ENCODE measurements at regions not wholly inside any gene's neighbourhood (a gene's known extent, or its start where the extent isn't known, plus 50 kb on each side); places are given as distances from the start of the nearest gene placed in this dataset.

- H3K79me2 ChIP-seq (ENCODE audit: insufficient read depth, low read length), result no peaks in the 10 kb centered on the region
- H3K4me2 ChIP-seq (ENCODE audit: low read depth, low read length, poor library complexity, severe bottlenecking), result no peak overlapping the region
- H4K20me1 ChIP-seq (ENCODE audit: low read depth, low read length), result no peaks in the 10 kb centered on the region
- H3K9me2 ChIP-seq (replicated peaks; ENCODE audit: insufficient read depth, low read length), result no peaks in the 10 kb centered on the region
- no peak overlapping the region for H3K9ac ChIP-seq (ENCODE audit: low read length)
- H3K4me3 ChIP-seq (ENCODE audit: insufficient read depth, low read length, poor library complexity, severe bottlenecking), result no peak overlapping the region
- TF ChIP-seq CTCF (IDR thresholded peaks at IDR 0.05; ENCODE audit: insufficient read depth, low read length, poor library complexity, severe bottlenecking) (no peak), EZH2phosphoT487 (conservative IDR thresholded peaks at IDR 0.05; ENCODE audit: low read length) (no peak)
- no peaks in the 10 kb centered on the region for H3K36me3 ChIP-seq (ENCODE audit: low read length)
- no peaks in the 10 kb centered on the region for H3F3A ChIP-seq (ENCODE audit: insufficient read depth)
- no peak overlapping the region for H2AFZ ChIP-seq (ENCODE audit: low read depth, low read length, severe bottlenecking)
- H3K27me3 ChIP-seq (ENCODE audit: low read length), result no peaks in the 10 kb centered on the region
- H3K9me3 ChIP-seq (ENCODE audit: insufficient read depth, low read length), result no peaks in the 10 kb centered on the region
- H3K27ac ChIP-seq (ENCODE audit: low read depth, low read length), result no peak overlapping the region
Observed at GRCh38 chr4:15262396-15262795, 165.4 kb upstream of the C1QTNF7 start.

- no peaks in the 10 kb centered on the region for H3K79me2 ChIP-seq (ENCODE audit: insufficient read depth, low read length)
- no peaks in the 10 kb centered on the region; the same call in 1 of the 2 replicates for H3K27me3 ChIP-seq (ENCODE audit: low read length)
- no peaks in the 10 kb centered on the region for H3K9me3 ChIP-seq (ENCODE audit: insufficient read depth, low read length)
- no peak overlapping the region for H3K4me3 ChIP-seq (ENCODE audit: insufficient read depth, low read length, poor library complexity, severe bottlenecking)
- no peaks in the 10 kb centered on the region for H3K9me2 ChIP-seq (replicated peaks; ENCODE audit: insufficient read depth, low read length)
- H3K27ac ChIP-seq (ENCODE audit: low read depth, low read length), result no peak overlapping the region
- H3K9ac ChIP-seq (ENCODE audit: low read length), result no peak overlapping the region
- H3K4me2 ChIP-seq (ENCODE audit: low read depth, low read length, poor library complexity, severe bottlenecking), result no peak overlapping the region
- no peaks in the 10 kb centered on the region for H3F3A ChIP-seq (ENCODE audit: insufficient read depth)
- no peaks in the 10 kb centered on the region for H4K20me1 ChIP-seq (ENCODE audit: low read depth, low read length)
- H2AFZ ChIP-seq (ENCODE audit: low read depth, low read length, severe bottlenecking), result no peak overlapping the region
- H3K36me3 ChIP-seq (ENCODE audit: low read length), result no peaks in the 10 kb centered on the region
- TF ChIP-seq EZH2phosphoT487 (conservative IDR thresholded peaks at IDR 0.05; ENCODE audit: low read length), result no peak
Observed at GRCh38 chr4:15270201-15270600, 157.6 kb upstream of the C1QTNF7 start.

GRCh38 chr4:15286041-15286440 lies 141.8 kb upstream of the C1QTNF7 start:
- no peak overlapping the region for H3K27ac ChIP-seq (ENCODE audit: low read depth, low read length)
- H3K9me3 ChIP-seq (ENCODE audit: insufficient read depth, low read length), result no peaks in the 10 kb centered on the region
- H3K9me2 ChIP-seq (replicated peaks; ENCODE audit: insufficient read depth, low read length), result no peaks in the 10 kb centered on the region
- TF ChIP-seq EZH2phosphoT487 (conservative IDR thresholded peaks at IDR 0.05; ENCODE audit: low read length), result no peak
- no peak for TF ChIP-seq CTCF (IDR thresholded peaks at IDR 0.05; ENCODE audit: insufficient read depth, low read length, poor library complexity, severe bottlenecking)
- no peak overlapping the region for H3K4me3 ChIP-seq (ENCODE audit: insufficient read depth, low read length, poor library complexity, severe bottlenecking)
- no peak overlapping the region for H3K4me2 ChIP-seq (ENCODE audit: low read depth, low read length, poor library complexity, severe bottlenecking)
- H3F3A ChIP-seq (ENCODE audit: insufficient read depth), result no peaks in the 10 kb centered on the region
- no peaks in the 10 kb centered on the region for H4K20me1 ChIP-seq (ENCODE audit: low read depth, low read length)
- H3K36me3 ChIP-seq (ENCODE audit: low read length), result no peaks in the 10 kb centered on the region
- H3K27me3 ChIP-seq (ENCODE audit: low read length), result no peaks in the 10 kb centered on the region
- H3K9ac ChIP-seq (ENCODE audit: low read length), result no peak overlapping the region
- H2AFZ ChIP-seq (ENCODE audit: low read depth, low read length, severe bottlenecking), result no peak overlapping the region
- H3K79me2 ChIP-seq (ENCODE audit: insufficient read depth, low read length), result no peaks in the 10 kb centered on the region

DNA sequence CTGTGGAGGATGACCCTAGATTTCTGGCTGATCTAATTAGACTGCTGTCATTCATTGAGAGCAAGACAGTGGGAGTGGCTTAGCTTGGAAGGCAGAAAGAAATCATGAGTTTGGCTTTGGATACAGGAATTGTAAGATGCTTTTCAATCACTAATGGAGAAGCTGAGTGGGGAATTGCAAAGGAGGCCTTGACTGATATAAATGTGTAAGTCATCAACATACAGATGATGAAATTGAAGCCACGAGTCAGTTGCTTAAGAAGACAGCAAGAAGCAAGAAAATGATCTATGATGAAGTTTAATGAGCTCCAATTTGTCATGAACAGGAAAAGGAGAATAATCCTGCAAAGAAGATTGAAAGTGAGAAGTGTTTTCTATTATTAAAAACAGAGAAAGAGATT lies 136.7 kb upstream of the C1QTNF7 start:
- Histone ChIP-seq H3K27me3 (ENCODE audit: low read length) (no peaks in the 10 kb centered on the region), H3K27ac (ENCODE audit: low read depth, low read length) (no peak overlapping the region), H3K4me2 (ENCODE audit: low read depth, low read length, poor library complexity, severe bottlenecking) (no peak overlapping the region), H2AFZ (ENCODE audit: low read depth, low read length, severe bottlenecking) (no peak overlapping the region), H3F3A (ENCODE audit: insufficient read depth) (no peaks in the 10 kb centered on the region), H3K36me3 (ENCODE audit: low read length) (no peaks in the 10 kb centered on the region), H4K20me1 (ENCODE audit: low read depth, low read length) (no peaks in the 10 kb centered on the region), H3K9me2 (replicated peaks; ENCODE audit: insufficient read depth, low read length) (no peaks in the 10 kb centered on the region), H3K9me3 (ENCODE audit: insufficient read depth, low read length) (no peaks in the 10 kb centered on the region), H3K9ac (ENCODE audit: low read length) (no peak overlapping the region), H3K4me3 (ENCODE audit: insufficient read depth, low read length, poor library complexity, severe bottlenecking) (no peak overlapping the region), H3K79me2 (ENCODE audit: insufficient read depth, low read length) (no peaks in the 10 kb centered on the region)
- TF ChIP-seq CTCF (IDR thresholded peaks at IDR 0.05; ENCODE audit: insufficient read depth, low read length, poor library complexity, severe bottlenecking) (no peak), EZH2phosphoT487 (conservative IDR thresholded peaks at IDR 0.05; ENCODE audit: low read length) (no peak)

All from SU-DHL-6 (cell line).